HPDE6-E6E7 (cell line): ENCODE measurements at regions not wholly inside any gene's neighbourhood (a gene's known extent, or its start where the extent isn't known, plus 50 kb on each side); places are given as distances from the start of the nearest gene placed in this dataset.
"Not testable (repeated sequence)": the region's sequence is repeated elsewhere in the genome, so short reads cannot be mapped to it uniquely, and the experiment has no call there.

Experiments
- DNase-seq: peaks from one replicate; pipeline ENCODE4 v3.0.0; 2011; ENCODE audit warnings: missing footprints; ENCODE audit errors: extremely low spot score

DNA sequence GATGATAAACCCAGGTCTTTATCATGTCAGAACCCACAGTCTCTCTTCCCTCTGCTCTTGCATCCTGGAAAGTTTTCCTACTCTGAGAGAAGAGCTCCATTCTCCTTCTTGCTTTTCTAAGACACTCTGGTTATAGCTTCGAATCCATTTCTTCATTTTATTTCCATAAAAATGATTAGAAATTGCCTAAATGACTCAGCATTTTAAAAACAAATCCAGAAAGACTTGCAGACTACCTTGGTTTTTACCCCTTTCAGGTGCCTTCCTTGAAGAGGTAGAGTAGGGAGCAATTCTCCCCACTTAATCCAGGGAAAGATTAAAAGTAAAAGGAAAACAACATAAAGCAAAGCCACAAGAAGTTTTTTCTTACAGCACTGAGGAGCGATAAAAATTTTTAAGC is 1256.0 kb downstream of the ROBO1 start:
- no peak for DNase-seq

DNA sequence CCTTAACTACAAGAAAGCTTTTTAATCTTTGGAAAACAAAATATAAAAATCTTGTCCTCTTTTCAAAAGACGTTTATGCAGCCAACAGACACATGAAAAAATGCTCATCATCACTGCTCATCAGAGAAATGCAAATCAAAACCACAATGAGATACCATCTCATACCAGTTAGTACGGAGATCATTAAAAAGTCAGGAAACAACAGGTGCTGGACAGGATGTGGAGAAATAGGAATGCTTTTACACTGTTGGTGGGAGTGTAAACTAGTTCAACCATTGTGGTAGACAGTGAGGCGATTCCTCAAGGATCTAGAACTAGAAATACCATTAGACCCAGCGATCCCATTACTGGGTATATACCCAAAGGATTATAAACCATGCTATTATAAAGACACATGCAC is 1255.0 kb downstream of the ROBO1 start:
- DNase-seq, result not testable (repeated sequence)

DNA sequence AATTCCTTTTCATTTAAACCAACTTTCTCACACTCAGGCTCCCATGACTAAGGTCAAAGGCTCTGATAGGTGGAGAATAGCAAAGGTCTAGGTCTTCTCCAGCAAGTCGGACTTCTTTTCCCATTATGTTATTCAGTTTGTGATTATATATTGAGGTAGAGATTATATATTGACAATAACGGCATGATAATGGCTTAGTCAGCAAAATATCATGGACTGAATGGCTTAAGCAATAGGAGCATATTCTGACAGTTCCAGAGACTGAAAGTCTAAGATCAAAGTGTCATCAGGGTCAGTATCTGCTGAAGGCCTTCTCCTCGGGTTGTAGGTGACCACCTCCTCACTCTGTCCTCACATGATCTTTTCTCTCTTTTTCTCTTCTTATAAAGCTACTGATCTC is 1251.4 kb downstream of the ROBO1 start:
- no peak for DNase-seq

DNA sequence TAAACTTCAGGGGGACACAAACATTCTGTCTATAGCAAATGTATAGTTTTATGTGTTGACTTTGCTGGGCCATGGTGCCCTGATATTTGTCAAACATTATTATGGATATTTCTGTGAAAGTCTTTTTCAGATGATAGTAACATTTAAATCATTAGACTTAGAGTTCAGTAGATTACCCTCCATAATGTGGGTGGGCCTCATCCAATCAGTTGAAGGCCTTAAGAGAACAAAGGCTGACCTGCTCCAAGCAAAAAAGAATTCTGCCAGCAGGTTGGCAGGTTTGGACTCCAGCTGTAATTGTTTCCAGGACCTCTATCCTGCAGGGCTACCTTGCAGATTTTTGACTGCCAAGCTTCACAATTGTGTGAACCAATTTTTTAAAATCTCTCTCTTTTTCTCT is 1250.9 kb downstream of the ROBO1 start:
- no peak for DNase-seq

DNA sequence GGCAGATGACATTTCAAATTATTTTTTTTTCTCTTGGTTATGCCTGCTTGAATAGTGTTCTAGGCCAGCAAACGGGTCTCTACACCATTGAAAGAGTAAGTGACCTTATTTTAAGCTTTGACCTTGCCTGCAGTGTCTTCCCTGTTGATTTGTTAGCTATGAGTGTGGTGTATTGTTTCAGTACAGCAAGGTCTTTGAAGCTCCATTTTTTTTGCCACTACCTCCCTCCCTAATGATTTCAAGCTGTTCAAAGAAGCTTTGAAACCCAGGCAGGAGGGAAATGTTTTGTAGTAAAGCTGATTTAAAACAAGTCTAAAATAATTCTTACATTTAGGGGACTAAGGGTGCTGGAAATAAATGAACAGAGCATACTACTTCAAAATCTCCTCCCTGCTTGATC is 1249.8 kb downstream of the ROBO1 start:
- no peak for DNase-seq

DNA sequence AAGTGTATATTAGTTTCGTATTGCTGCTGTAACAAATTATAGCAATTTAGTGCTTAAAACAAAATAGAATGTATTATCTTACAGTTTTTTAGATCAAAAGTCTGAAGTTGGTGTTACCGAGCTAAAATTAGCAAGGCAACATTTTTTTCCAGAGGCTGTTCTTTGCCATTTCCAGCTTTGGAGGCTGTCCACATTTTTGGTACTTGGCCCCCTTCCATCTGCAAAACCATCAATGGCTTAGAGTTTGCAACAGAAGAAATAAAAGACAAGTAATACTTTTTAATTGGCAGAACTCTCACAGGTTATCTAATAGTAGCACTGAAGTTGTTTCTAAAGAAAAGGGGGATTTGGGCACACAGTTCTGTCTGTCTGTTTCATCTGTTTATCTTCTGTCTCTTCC is 1248.5 kb downstream of the ROBO1 start:
- no peak for DNase-seq

DNA sequence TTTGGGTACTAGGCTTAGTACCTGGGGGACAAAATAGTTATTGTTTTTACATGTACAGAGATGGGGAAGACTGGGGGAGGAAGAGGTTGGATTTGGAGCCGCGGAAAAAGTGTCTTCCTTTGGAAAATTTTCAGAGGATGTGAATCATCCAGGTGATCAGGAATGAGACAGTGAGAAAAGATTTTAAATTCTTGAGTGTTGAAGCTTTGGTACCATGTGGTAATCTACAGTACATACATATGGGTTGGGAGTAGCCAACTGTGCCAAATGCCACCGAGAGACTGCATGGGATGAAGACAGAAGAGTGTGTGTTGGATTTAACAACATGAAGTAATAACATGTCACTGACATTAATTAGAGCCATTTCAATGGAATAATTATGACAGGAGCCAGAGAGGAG is 1238.2 kb downstream of the ROBO1 start:
- DNase-seq, result no peak

DNA sequence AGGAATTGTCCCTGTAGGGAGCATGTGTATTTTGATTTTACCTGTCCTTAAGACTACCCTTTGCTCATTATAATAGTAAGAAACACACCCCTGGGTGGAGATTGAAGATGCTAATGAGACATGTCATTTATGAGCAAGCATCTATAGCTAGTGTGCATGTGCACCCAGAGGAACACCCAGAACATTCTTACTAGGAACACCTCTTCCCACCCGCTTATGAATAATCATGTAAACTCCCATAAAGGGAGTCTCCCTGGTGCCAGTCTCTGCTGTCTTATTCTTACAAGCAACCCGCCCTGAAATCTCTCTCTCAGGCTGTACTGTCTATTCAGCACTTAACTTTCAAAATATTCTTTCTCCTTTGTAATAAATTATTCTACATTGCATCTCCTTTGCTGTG is 1227.3 kb downstream of the ROBO1 start:
- DNase-seq, result no peak

DNA sequence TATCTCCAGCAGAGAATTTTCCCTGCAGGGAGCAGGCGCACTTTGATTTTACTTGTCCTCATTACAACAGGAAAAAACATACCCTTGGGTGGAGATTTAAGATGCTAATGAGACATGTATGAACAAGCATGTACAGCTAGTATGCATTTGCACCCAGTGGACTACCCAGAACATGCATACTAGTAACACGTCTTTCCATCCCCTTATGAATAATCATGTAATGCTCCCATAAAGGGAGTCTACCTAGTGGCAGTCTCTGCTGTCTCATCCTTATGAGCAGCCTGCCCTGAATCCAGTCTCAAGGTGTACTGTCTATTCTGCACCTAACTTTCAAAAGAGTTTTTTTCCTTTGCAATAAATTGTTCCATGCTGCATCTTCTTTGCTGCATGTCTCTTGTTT is 1222.0 kb downstream of the ROBO1 start:
- no peak for DNase-seq
